ENCODE measurements at regions not wholly inside any gene's neighbourhood (a gene's known extent, or its start where the extent isn't known, plus 50 kb on each side); places are given as distances from the start of the nearest gene placed in this dataset.

DNA sequence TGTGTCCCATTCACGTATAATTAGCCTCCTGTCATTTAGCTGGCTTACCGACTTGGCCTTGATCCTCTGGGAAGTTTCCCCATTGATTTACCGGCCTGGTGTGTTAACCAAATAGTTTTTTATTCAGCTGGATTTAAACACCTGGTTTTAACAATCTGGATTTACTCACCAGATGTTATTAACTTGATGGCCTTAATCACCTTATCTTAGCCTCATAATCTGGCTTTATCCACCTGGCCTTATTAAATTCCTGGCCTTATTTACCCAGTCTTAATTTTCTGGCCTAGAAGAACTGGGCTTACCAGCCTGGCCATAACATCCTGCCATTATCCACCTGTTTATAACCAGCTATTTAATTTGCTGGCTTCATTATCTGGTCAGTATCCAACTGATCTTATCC lies 89.9 kb downstream of the IL12A start:
- H4K91ac ChIP-seq (ENCODE audit: insufficient read depth, low read depth, low read length), result no peak overlapping the region
- no peaks in the 10 kb centered on the region for H3K4me1 ChIP-seq (ENCODE audit: control insufficient read depth, insufficient read depth, low read length)
- no peak overlapping the region for H3K56ac ChIP-seq (ENCODE audit: extremely low read depth, insufficient read depth, low read length)
- H3K79me1 ChIP-seq (ENCODE audit: low read depth in 1 of 2, low read length in 2 of 2), result no peaks in the 10 kb centered on the region
- no peaks in the 10 kb centered on the region for H3K36me3 ChIP-seq (ENCODE audit: control insufficient read depth, insufficient read depth, low read length)
- no CpG with 5 or more reads among the region's 3 CpGs for WGBS, 2 experiments (ENCODE audit: extremely low coverage in 2 of 2, insufficient read length in 1 of 2)
- no peak overlapping the region for H3K4me3 ChIP-seq (ENCODE audit: insufficient read depth, low read depth, low read length)
- dilution Hi-C loops (cut with HindIII; ENCODE audit: low sequenced_read_pairs, unreplicated experiment) (no loop called here), intact Hi-C loops (cut with micrococcal nuclease) (no loop called here), in situ Hi-C loops (cut with MboI; ENCODE audit: low sequenced_read_pairs) (no loop called here)
- POLR2A ChIA-PET (ENCODE audit: unreplicated experiment), result no interaction called here
- no TSS peak for BruUV-seq (replicated peaks)
- H3K9me1 ChIP-seq (ENCODE audit: insufficient read depth, low read length), result no peaks in the 10 kb centered on the region
- no peak overlapping the region for H3K27ac ChIP-seq (ENCODE audit: insufficient read depth, low read length)
- no peak overlapping the region for H2BK5ac ChIP-seq (ENCODE audit: low read depth, low read length, poor library complexity, severe bottlenecking)
- H2BK120ac ChIP-seq (ENCODE audit: low read depth, low read length), result no peak overlapping the region
- H3K4me2 ChIP-seq (ENCODE audit: low read depth, low read length), result no peak overlapping the region
- H4K8ac ChIP-seq (ENCODE audit: low read depth in 2 of 2, low read length in 2 of 2), result no peak overlapping the region
- no peaks in the 10 kb centered on the region for H3K9me3 ChIP-seq (ENCODE audit: control insufficient read depth, insufficient read depth, low read length)
- no peaks in the 10 kb centered on the region for H3K27me3 ChIP-seq (ENCODE audit: control insufficient read depth, insufficient read depth, low read length)
- no peak overlapping the region for H3K9ac ChIP-seq (ENCODE audit: low read depth, low read length)
- H3K14ac ChIP-seq (replicated peaks; ENCODE audit: low read depth, low read length), result no peak overlapping the region
- H2AK9ac ChIP-seq (replicated peaks; ENCODE audit: low read depth, low read length, poor library complexity), result no peak overlapping the region
- H2AFZ ChIP-seq (replicated peaks; ENCODE audit: low read length, poor library complexity), result no peak overlapping the region
- H4K20me1 ChIP-seq (ENCODE audit: insufficient read depth, low read length), result no peaks in the 10 kb centered on the region
- ATAC-seq (ENCODE audit: low read depth), result no peak
- H3K4ac ChIP-seq (ENCODE audit: low read depth, low read length), result no peak overlapping the region
- H3K23ac ChIP-seq (ENCODE audit: low read depth, low read length), result no peak overlapping the region
- no peak overlapping the region for H2BK15ac ChIP-seq (ENCODE audit: low read depth, low read length)
- CTCF ChIA-PET, result no interaction called here
- H4K5ac ChIP-seq (ENCODE audit: low read depth, low read length), result no peak overlapping the region
- H2BK20ac ChIP-seq (ENCODE audit: low read depth, low read length), result no peak overlapping the region
- H2AK5ac ChIP-seq (ENCODE audit: low read depth, low read length), result no peak overlapping the region
- no peak for DNase-seq
- TF ChIP-seq USF2 (IDR thresholded peaks at IDR 0.05; ENCODE audit: low read depth, low read length) (no peak), MAFK (IDR thresholded peaks at IDR 0.05; ENCODE audit: low read depth, low read length) (no peak), POLR2A (IDR thresholded peaks at IDR 0.05; ENCODE audit: low read depth, low read length) (no peak), RCOR1 (IDR thresholded peaks at IDR 0.05; ENCODE audit: insufficient replicate concordance, low read length) (no peak), NFE2L2 (IDR thresholded peaks at IDR 0.05; ENCODE audit: low read depth, low read length) (no peak), CEBPB (IDR thresholded peaks at IDR 0.05; ENCODE audit: low read depth, low read length) (no peak), CHD1 (IDR thresholded peaks at IDR 0.05; ENCODE audit: low read depth, low read length) (no peak), RFX5 (IDR thresholded peaks at IDR 0.05; ENCODE audit: low read depth, low read length) (no peak), MXI1 (IDR thresholded peaks at IDR 0.05; ENCODE audit: borderline replicate concordance, low read depth, low read length) (no peak), MAZ (IDR thresholded peaks at IDR 0.05; ENCODE audit: borderline replicate concordance, low read depth, low read length) (no peak), RAD21 (IDR thresholded peaks at IDR 0.05; ENCODE audit: low read length) (no peak), BHLHE40 (IDR thresholded peaks at IDR 0.05; ENCODE audit: low read depth, low read length) (no peak), FOS (IDR thresholded peaks at IDR 0.05; ENCODE audit: low read depth, low read length) (no peak), SMC3 (IDR thresholded peaks at IDR 0.05; ENCODE audit: low read depth, low read length) (no peak)
- TF ChIP-seq, protein P1, sequence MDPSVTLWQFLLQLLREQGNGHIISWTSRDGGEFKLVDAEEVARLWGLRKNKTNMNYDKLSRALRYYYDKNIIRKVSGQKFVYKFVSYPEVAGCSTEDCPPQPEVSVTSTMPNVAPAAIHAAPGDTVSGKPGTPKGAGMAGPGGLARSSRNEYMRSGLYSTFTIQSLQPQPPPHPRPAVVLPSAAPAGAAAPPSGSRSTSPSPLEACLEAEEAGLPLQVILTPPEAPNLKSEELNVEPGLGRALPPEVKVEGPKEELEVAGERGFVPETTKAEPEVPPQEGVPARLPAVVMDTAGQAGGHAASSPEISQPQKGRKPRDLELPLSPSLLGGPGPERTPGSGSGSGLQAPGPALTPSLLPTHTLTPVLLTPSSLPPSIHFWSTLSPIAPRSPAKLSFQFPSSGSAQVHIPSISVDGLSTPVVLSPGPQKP (IDR thresholded peaks at IDR 0.05; ENCODE audit: borderline replicate concordance, low read depth, low read length), result no peak
- TF ChIP-seq, protein P2, sequence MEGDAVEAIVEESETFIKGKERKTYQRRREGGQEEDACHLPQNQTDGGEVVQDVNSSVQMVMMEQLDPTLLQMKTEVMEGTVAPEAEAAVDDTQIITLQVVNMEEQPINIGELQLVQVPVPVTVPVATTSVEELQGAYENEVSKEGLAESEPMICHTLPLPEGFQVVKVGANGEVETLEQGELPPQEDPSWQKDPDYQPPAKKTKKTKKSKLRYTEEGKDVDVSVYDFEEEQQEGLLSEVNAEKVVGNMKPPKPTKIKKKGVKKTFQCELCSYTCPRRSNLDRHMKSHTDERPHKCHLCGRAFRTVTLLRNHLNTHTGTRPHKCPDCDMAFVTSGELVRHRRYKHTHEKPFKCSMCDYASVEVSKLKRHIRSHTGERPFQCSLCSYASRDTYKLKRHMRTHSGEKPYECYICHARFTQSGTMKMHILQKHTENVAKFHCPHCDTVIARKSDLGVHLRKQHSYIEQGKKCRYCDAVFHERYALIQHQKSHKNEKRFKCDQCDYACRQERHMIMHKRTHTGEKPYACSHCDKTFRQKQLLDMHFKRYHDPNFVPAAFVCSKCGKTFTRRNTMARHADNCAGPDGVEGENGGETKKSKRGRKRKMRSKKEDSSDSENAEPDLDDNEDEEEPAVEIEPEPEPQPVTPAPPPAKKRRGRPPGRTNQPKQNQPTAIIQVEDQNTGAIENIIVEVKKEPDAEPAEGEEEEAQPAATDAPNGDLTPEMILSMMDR (conservative IDR thresholded peaks at IDR 0.05; ENCODE audit: low read depth, low read length), result no peak
- H3K18ac ChIP-seq (ENCODE audit: low read depth, low read length), result no peak overlapping the region

Measured in IMR-90 (cell line).